GM23338 (cell line): ENCODE measurements at regions not wholly inside any gene's neighbourhood (a gene's known extent, or its start where the extent isn't known, plus 50 kb on each side); places are given as distances from the start of the nearest gene placed in this dataset.

ENCODE experiments used
- ATAC-seq: fragments of 200-7000 bp; cut with Tn5 transposase; 3 replicates; pipeline ENCODE4 v1.9.1; 2020
- DNase-seq: peaks from one replicate; pipeline ENCODE4 v3.0.0-alpha.2; 2015; ENCODE audit warnings: low spot score
- H2AFZ ChIP-seq: fragments of 200-600 bp; sonication (generic); 2 replicates; pipeline ENCODE4 v1.8.0; 2016; ENCODE audit warnings: antibody characterized with exemption, mild to moderate bottlenecking, moderate library complexity
- H3F3A ChIP-seq: fragments of 200-600 bp; sonication (generic); replicated peaks from 2 replicates; pipeline ENCODE4 v1.8.0; 2017; ENCODE audit warnings: antibody characterized with exemption, mixed run types, low read depth
- H3K27ac ChIP-seq: fragments of 200-600 bp; sonication (generic); 2 replicates; pipeline ENCODE4 v1.6.1; 2016; ENCODE audit warnings: low read depth
- H3K27me3 ChIP-seq: fragments of 200-600 bp; sonication (generic); 2 replicates; pipeline ENCODE4 v1.8.0; 2016; ENCODE audit warnings: mild to moderate bottlenecking, mixed run types, moderate library complexity; ENCODE audit not compliant: insufficient read depth
- H3K36me3 ChIP-seq: fragments of 200-600 bp; sonication (generic); 2 replicates; pipeline ENCODE4 v1.8.0; 2016; ENCODE audit warnings: mild to moderate bottlenecking; ENCODE audit not compliant: insufficient read depth
- H3K4me1 ChIP-seq: fragments of 200-600 bp; sonication (generic); 2 replicates; pipeline ENCODE4 v1.8.0; 2016; ENCODE audit warnings: mild to moderate bottlenecking, moderate library complexity; ENCODE audit not compliant: insufficient read depth
- H3K4me2 ChIP-seq: fragments of 200-600 bp; sonication (generic); 2 replicates; pipeline ENCODE4 v1.7.1; 2017; ENCODE audit warnings: mixed run types
- H3K4me3 ChIP-seq: fragments of 200-600 bp; sonication (generic); 2 replicates; pipeline ENCODE4 v1.6.1; 2016; ENCODE audit warnings: mixed run types
- H3K79me2 ChIP-seq: fragments of 200-600 bp; sonication (generic); replicated peaks from 2 replicates; pipeline ENCODE4 v1.8.0; 2017; ENCODE audit warnings: mild to moderate bottlenecking; ENCODE audit not compliant: insufficient read depth
- H3K9me2 ChIP-seq: fragments of 200-600 bp; sonication (generic); 2 replicates; pipeline ENCODE4 v1.8.0; 2017; ENCODE audit not compliant: insufficient read depth
- H4K20me1 ChIP-seq: fragments of 200-600 bp; sonication (generic); replicated peaks from 2 replicates; pipeline ENCODE4 v1.8.0; 2017; ENCODE audit warnings: mild to moderate bottlenecking; ENCODE audit not compliant: insufficient read depth
- H3K27ac Mint-ChIP-seq: 2 replicates; pipeline ENCODE4 v1.8.0; 2020; ENCODE audit warnings: inconsistent platforms, mild to moderate bottlenecking, moderate library complexity, mixed read lengths
- H3K27me3 Mint-ChIP-seq: 3 replicates; pipeline ENCODE4 v1.8.0; 2022; ENCODE audit warnings: low read depth, mild to moderate bottlenecking, moderate library complexity, mixed read lengths, inconsistent platforms; ENCODE audit not compliant: insufficient read depth, poor library complexity
- H3K36me3 Mint-ChIP-seq: 3 replicates; pipeline ENCODE4 v1.8.0; 2021; ENCODE audit warnings: low read depth, mild to moderate bottlenecking, inconsistent platforms, moderate library complexity, mixed read lengths
- H3K4me1 Mint-ChIP-seq: 3 replicates; pipeline ENCODE4 v1.8.0; 2020; ENCODE audit warnings: mild to moderate bottlenecking, inconsistent platforms, mixed read lengths
- H3K4me3 Mint-ChIP-seq: 3 replicates; pipeline ENCODE4 v1.8.0; 2021; ENCODE audit warnings: moderate library complexity, mild to moderate bottlenecking, inconsistent platforms, mixed read lengths
- H3K9me3 Mint-ChIP-seq: 3 replicates; pipeline ENCODE4 v1.8.0; 2020; ENCODE audit warnings: moderate library complexity, mild to moderate bottlenecking, inconsistent platforms, mixed read lengths
- CREB1 ChIP-seq: fragments of 250-450 bp; sonication (Bioruptor Pico); IDR thresholded peaks from 2 replicates; pipeline ENCODE4 v1.5.0; 2020; ENCODE audit warnings: low read depth, mild to moderate bottlenecking, moderate library complexity
- EZH2 ChIP-seq: fragments of 200-600 bp; sonication (generic); IDR thresholded peaks from one replicate; pipeline ENCODE4 v1.8.0; 2017; ENCODE audit warnings: antibody characterized with exemption, mild to moderate bottlenecking, low read depth; ENCODE audit not compliant: unreplicated experiment
- EZH2phosphoT487 ChIP-seq: fragments of 200-600 bp; sonication (generic); IDR thresholded peaks from one replicate; pipeline ENCODE4 v1.8.1; 2018; ENCODE audit warnings: antibody characterized with exemption; ENCODE audit not compliant: unreplicated experiment
- JUNB ChIP-seq: IDR thresholded peaks from one replicate; pipeline ENCODE4 v1.6.1; 2016; ENCODE audit warnings: antibody characterized with exemption; ENCODE audit not compliant: unreplicated experiment
- NANOG ChIP-seq: IDR thresholded peaks from 2 replicates; pipeline ENCODE4 v1.6.1; 2016; ENCODE audit warnings: antibody characterized with exemption, borderline replicate concordance
- POLR2AphosphoS5 ChIP-seq: IDR thresholded peaks from 2 replicates; pipeline ENCODE4 v1.6.1; 2016; ENCODE audit warnings: antibody characterized with exemption, low read depth
- STAT1 ChIP-seq: IDR thresholded peaks from one replicate; pipeline ENCODE4 v1.6.1; 2016; ENCODE audit warnings: antibody characterized with exemption; ENCODE audit not compliant: unreplicated experiment
- ZNF114 ChIP-seq: fragments of 250-450 bp; sonication (Bioruptor Pico); IDR thresholded peaks from 2 replicates; pipeline ENCODE4 v1.5.0; 2020; ENCODE audit warnings: mild to moderate bottlenecking, moderate library complexity
- ZNF331 ChIP-seq: fragments of 250-450 bp; sonication (Bioruptor Pico); IDR thresholded peaks from 2 replicates; pipeline ENCODE4 v1.5.0; 2020; ENCODE audit warnings: low read depth, mild to moderate bottlenecking, moderate library complexity
- TF ChIP-seq, protein P1 (sequence below): IDR thresholded peaks from one replicate; pipeline ENCODE4 v1.6.1; 2018; ENCODE audit warnings: antibody characterized with exemption; ENCODE audit not compliant: unreplicated experiment
- TF ChIP-seq, protein P2 (sequence below): fragments of 250-450 bp; sonication (Bioruptor Pico); IDR thresholded peaks from 2 replicates; pipeline ENCODE4 v1.5.0; 2020; ENCODE audit warnings: mild to moderate bottlenecking, moderate library complexity
- TF ChIP-seq, protein P3 (sequence below), 2 experiments: fragments of 200-600 bp in 1 of 2; sonication (generic) in 1 of 2; conservative IDR thresholded peaks; 2 replicates each; pipeline versions ENCODE4 v1.5.1 to v1.6.1; 2016 to 2017; ENCODE audit warnings: antibody characterized with exemption in 2 of 2, low read depth in 2 of 2, mild to moderate bottlenecking in 2 of 2, moderate library complexity in 1 of 2
- TF ChIP-seq, protein P4 (sequence below): IDR thresholded peaks from 2 replicates; pipeline ENCODE4 v1.6.1; 2016; ENCODE audit warnings: antibody characterized with exemption

DNA sequence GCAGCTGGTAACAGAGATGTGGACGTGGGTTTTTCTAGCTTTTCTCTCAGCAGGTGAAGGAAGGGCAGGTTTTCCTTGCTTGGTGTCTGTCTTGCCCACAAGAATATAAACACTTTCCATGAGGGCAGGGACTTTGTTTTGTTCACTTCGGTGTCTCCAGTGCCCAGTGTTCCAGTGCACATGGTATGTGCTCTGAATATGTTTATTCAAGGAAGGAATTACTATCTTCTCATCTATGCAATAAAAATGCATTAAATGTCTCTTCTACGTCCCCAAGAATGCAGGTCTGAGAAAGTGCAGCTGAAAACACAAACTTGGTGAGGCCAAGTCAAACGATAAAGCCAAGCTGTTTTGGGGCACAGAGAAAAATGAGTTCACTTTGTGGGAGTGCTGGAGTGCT, 56.3 kb upstream of the PLET1 start:
- H3K27ac ChIP-seq = no peak overlapping the region

More for the DNA sequence above, 56.3 kb upstream of the PLET1 start:
- H3K4me3 Mint-ChIP-seq = no peak overlapping the region
- Histone ChIP-seq H3K4me2 (no peak overlapping the region), H3F3A (no peaks in the 10 kb centered on the region), H2AFZ (no peak overlapping the region), H3K79me2 (no peaks in the 10 kb centered on the region), H3K9me2 (no peaks in the 10 kb centered on the region; the same call in none of the 2 replicates), H3K4me3 (no peak overlapping the region), H3K27me3 (0 out of 2 replicates have a peak, but pooled peaks cover 5% of the 10 kb centered on the region), H3K36me3 (no peaks in the 10 kb centered on the region), H3K4me1 (peaks cover 3% of the 10 kb centered on the region), H4K20me1 (no peaks in the 10 kb centered on the region)
- no peak overlapping the region for H3K27ac Mint-ChIP-seq
- ATAC-seq (no peak), DNase-seq (no peak)
- TF ChIP-seq ZNF331 (CRISPR knock-in tag) = no peak
- TF ChIP-seq, protein P1, sequence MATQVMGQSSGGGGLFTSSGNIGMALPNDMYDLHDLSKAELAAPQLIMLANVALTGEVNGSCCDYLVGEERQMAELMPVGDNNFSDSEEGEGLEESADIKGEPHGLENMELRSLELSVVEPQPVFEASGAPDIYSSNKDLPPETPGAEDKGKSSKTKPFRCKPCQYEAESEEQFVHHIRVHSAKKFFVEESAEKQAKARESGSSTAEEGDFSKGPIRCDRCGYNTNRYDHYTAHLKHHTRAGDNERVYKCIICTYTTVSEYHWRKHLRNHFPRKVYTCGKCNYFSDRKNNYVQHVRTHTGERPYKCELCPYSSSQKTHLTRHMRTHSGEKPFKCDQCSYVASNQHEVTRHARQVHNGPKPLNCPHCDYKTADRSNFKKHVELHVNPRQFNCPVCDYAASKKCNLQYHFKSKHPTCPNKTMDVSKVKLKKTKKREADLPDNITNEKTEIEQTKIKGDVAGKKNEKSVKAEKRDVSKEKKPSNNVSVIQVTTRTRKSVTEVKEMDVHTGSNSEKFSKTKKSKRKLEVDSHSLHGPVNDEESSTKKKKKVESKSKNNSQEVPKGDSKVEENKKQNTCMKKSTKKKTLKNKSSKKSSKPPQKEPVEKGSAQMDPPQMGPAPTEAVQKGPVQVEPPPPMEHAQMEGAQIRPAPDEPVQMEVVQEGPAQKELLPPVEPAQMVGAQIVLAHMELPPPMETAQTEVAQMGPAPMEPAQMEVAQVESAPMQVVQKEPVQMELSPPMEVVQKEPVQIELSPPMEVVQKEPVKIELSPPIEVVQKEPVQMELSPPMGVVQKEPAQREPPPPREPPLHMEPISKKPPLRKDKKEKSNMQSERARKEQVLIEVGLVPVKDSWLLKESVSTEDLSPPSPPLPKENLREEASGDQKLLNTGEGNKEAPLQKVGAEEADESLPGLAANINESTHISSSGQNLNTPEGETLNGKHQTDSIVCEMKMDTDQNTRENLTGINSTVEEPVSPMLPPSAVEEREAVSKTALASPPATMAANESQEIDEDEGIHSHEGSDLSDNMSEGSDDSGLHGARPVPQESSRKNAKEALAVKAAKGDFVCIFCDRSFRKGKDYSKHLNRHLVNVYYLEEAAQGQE = no peak
- TF ChIP-seq NANOG = no peak
- no peak for TF ChIP-seq POLR2AphosphoS5
- no peak for TF ChIP-seq ZNF114 (CRISPR knock-in tag)
- TF ChIP-seq, protein P2, sequence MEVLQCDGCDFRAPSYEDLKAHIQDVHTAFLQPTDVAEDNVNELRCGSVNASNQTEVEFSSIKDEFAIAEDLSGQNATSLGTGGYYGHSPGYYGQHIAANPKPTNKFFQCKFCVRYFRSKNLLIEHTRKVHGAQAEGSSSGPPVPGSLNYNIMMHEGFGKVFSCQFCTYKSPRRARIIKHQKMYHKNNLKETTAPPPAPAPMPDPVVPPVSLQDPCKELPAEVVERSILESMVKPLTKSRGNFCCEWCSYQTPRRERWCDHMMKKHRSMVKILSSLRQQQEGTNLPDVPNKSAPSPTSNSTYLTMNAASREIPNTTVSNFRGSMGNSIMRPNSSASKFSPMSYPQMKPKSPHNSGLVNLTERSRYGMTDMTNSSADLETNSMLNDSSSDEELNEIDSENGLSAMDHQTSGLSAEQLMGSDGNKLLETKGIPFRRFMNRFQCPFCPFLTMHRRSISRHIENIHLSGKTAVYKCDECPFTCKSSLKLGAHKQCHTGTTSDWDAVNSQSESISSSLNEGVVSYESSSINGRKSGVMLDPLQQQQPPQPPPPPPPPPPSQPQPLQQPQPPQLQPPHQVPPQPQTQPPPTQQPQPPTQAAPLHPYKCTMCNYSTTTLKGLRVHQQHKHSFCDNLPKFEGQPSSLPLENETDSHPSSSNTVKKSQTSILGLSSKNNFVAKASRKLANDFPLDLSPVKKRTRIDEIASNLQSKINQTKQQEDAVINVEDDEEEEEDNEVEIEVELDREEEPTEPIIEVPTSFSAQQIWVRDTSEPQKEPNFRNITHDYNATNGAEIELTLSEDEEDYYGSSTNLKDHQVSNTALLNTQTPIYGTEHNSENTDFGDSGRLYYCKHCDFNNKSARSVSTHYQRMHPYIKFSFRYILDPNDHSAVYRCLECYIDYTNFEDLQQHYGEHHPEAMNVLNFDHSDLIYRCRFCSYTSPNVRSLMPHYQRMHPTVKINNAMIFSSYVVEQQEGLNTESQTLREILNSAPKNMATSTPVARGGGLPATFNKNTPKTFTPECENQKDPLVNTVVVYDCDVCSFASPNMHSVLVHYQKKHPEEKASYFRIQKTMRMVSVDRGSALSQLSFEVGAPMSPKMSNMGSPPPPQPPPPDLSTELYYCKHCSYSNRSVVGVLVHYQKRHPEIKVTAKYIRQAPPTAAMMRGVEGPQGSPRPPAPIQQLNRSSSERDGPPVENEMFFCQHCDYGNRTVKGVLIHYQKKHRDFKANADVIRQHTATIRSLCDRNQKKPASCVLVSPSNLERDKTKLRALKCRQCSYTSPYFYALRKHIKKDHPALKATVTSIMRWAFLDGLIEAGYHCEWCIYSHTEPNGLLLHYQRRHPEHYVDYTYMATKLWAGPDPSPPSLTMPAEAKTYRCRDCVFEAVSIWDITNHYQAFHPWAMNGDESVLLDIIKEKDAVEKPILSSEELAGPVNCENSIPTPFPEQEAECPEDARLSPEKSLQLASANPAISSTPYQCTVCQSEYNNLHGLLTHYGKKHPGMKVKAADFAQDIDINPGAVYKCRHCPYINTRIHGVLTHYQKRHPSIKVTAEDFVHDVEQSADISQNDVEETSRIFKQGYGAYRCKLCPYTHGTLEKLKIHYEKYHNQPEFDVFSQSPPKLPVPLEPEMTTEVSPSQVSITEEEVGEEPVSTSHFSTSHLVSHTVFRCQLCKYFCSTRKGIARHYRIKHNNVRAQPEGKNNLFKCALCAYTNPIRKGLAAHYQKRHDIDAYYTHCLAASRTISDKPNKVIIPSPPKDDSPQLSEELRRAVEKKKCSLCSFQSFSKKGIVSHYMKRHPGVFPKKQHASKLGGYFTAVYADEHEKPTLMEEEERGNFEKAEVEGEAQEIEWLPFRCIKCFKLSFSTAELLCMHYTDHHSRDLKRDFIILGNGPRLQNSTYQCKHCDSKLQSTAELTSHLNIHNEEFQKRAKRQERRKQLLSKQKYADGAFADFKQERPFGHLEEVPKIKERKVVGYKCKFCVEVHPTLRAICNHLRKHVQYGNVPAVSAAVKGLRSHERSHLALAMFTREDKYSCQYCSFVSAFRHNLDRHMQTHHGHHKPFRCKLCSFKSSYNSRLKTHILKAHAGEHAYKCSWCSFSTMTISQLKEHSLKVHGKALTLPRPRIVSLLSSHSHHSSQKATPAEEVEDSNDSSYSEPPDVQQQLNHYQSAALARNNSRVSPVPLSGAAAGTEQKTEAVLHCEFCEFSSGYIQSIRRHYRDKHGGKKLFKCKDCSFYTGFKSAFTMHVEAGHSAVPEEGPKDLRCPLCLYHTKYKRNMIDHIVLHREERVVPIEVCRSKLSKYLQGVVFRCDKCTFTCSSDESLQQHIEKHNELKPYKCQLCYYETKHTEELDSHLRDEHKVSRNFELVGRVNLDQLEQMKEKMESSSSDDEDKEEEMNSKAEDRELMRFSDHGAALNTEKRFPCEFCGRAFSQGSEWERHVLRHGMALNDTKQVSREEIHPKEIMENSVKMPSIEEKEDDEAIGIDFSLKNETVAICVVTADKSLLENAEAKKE (CRISPR knock-in tag) = no peak
- TF ChIP-seq JUNB = no peak
- TF ChIP-seq, protein P3, sequence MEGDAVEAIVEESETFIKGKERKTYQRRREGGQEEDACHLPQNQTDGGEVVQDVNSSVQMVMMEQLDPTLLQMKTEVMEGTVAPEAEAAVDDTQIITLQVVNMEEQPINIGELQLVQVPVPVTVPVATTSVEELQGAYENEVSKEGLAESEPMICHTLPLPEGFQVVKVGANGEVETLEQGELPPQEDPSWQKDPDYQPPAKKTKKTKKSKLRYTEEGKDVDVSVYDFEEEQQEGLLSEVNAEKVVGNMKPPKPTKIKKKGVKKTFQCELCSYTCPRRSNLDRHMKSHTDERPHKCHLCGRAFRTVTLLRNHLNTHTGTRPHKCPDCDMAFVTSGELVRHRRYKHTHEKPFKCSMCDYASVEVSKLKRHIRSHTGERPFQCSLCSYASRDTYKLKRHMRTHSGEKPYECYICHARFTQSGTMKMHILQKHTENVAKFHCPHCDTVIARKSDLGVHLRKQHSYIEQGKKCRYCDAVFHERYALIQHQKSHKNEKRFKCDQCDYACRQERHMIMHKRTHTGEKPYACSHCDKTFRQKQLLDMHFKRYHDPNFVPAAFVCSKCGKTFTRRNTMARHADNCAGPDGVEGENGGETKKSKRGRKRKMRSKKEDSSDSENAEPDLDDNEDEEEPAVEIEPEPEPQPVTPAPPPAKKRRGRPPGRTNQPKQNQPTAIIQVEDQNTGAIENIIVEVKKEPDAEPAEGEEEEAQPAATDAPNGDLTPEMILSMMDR (conservative IDR thresholded peaks at IDR 0.05; ENCODE audit: low read depth in 2 of 2) = no peak
- TF ChIP-seq, protein P4, sequence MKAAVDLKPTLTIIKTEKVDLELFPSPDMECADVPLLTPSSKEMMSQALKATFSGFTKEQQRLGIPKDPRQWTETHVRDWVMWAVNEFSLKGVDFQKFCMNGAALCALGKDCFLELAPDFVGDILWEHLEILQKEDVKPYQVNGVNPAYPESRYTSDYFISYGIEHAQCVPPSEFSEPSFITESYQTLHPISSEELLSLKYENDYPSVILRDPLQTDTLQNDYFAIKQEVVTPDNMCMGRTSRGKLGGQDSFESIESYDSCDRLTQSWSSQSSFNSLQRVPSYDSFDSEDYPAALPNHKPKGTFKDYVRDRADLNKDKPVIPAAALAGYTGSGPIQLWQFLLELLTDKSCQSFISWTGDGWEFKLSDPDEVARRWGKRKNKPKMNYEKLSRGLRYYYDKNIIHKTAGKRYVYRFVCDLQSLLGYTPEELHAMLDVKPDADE = no peak
- no peak for TF ChIP-seq STAT1
- TF ChIP-seq CREB1 = no peak
- no peak for TF ChIP-seq EZH2phosphoT487
- no peak for TF ChIP-seq EZH2
- peaks cover 14% of the 10 kb centered on the region for H3K4me1 Mint-ChIP-seq
- H3K9me3 Mint-ChIP-seq = peaks cover 7% of the 10 kb centered on the region; the same call in 2 of the 3 replicates
- H3K36me3 Mint-ChIP-seq = peaks cover 3% of the 10 kb centered on the region; the same call in 1 of the 3 replicates
- H3K27me3 Mint-ChIP-seq = peaks cover 3% of the 10 kb centered on the region
